Brain microvascular endothelial cell (primary cell): ENCODE measurements at regions not wholly inside any gene's neighbourhood (a gene's known extent, or its start where the extent isn't known, plus 50 kb on each side); places are given as distances from the start of the nearest gene placed in this dataset.

Experiments
- DNase-seq: peaks from one replicate; pipeline ENCODE4 v3.0.0-alpha.2; 2020
- H3K27ac ChIP-seq: fragments of 250-450 bp; sonication (Bioruptor Pico); 2 replicates; pipeline ENCODE4 v1.5.1; 2020; ENCODE audit warnings: mild to moderate bottlenecking, moderate library complexity
- H3K27me3 ChIP-seq: fragments of 250-450 bp; sonication (Bioruptor Pico); replicated peaks from 2 replicates; pipeline ENCODE4 v1.5.1; 2020; ENCODE audit warnings: mild to moderate bottlenecking
- H3K36me3 ChIP-seq: fragments of 250-450 bp; sonication (Bioruptor Pico); replicated peaks from 2 replicates; pipeline ENCODE4 v1.5.1; 2020; ENCODE audit warnings: mild to moderate bottlenecking
- H3K4me3 ChIP-seq: 2 replicates; pipeline ENCODE4 v1.5.1; 2011; ENCODE audit warnings: low read depth, mild to moderate bottlenecking, control low read depth, low read length, moderate library complexity
- in situ Hi-C: cut with HindIII; loops from 2 replicates; pipeline ENCODE4 v1.10.0; 2017; ENCODE audit warnings: low sequenced_read_pairs, low pct_ligation_motif_present
- TF ChIP-seq, protein P1 (sequence below): IDR thresholded peaks from 2 replicates; pipeline ENCODE4 v1.5.1; 2011; ENCODE audit warnings: low read depth, mild to moderate bottlenecking, moderate library complexity, low read length, control low read depth, inconsistent platforms; ENCODE audit errors: missing control alignments

DNA sequence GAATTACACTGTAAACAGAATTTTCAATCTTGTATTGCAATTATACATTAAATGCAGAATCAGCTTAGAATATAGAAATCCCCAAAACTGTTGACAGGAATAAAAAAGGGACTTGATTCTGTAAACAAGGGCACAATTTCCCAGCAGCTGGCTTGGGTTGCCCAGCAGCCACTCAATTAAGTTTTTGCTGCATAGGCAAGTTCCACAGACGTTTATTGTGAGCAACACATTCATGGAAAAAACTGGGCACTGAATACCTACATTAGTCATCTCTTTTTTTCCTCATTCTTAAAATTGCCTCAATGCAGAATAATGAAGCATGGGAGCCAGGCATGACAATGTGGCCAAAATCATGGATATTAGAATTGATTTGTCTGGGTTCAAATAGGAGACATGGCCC, 421.8 kb upstream of the ANO5 start:
- no peaks in the 10 kb centered on the region for H3K36me3 ChIP-seq
- DNase-seq, result no peak
- no peak overlapping the region for H3K27ac ChIP-seq
- H3K4me3 ChIP-seq, result no peak overlapping the region
- in situ Hi-C loops, result no loop called here
- TF ChIP-seq, protein P1, sequence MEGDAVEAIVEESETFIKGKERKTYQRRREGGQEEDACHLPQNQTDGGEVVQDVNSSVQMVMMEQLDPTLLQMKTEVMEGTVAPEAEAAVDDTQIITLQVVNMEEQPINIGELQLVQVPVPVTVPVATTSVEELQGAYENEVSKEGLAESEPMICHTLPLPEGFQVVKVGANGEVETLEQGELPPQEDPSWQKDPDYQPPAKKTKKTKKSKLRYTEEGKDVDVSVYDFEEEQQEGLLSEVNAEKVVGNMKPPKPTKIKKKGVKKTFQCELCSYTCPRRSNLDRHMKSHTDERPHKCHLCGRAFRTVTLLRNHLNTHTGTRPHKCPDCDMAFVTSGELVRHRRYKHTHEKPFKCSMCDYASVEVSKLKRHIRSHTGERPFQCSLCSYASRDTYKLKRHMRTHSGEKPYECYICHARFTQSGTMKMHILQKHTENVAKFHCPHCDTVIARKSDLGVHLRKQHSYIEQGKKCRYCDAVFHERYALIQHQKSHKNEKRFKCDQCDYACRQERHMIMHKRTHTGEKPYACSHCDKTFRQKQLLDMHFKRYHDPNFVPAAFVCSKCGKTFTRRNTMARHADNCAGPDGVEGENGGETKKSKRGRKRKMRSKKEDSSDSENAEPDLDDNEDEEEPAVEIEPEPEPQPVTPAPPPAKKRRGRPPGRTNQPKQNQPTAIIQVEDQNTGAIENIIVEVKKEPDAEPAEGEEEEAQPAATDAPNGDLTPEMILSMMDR, result no peak
- no peaks in the 10 kb centered on the region for H3K27me3 ChIP-seq

DNA sequence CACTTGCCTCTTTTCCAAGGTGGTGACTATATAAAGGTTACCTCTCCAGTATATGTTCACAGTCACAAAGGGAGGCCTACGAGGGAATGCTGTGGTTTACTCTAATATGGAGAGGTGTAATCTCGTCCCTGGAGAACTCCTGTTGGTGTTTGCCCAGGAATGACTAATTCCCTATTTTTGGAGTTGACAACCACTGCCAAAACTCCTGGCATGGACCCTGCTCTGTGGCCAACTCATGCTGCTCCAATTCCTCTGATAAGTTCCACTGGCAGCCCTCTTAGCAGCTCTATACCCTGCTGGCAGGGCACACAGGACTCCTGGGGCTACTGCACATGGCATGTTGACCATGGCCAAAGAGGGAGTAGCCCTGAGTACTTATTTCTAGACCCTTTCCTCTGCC, 418.7 kb upstream of the ANO5 start:
- H3K4me3 ChIP-seq, result no peak overlapping the region
- H3K27me3 ChIP-seq, result no peaks in the 10 kb centered on the region
- TF ChIP-seq, protein P1, result no peak
- H3K27ac ChIP-seq, result no peak overlapping the region
- no peak for DNase-seq
- in situ Hi-C loops, result no loop called here
- no peaks in the 10 kb centered on the region for H3K36me3 ChIP-seq

DNA sequence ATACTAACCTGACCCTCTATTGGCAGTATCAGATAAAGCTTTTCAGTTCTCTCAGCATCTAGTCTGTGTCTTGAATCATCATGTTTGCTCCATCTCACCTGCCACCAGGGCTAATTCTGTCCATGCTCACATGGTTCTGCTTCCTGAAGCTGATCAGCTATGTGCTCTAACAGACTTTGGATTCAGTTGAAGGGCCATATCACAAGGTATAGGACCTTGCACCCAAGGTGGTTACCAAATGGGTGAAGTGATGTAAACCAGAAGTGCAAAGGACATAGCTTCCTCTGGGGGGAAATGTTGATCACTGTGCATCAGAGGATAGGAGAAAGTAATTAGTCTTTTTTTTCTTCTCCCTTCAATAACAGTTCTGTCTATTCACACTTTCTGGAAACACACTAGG, 417.0 kb upstream of the ANO5 start:
- no peak for DNase-seq
- in situ Hi-C loops, result no loop called here
- H3K27ac ChIP-seq, result no peak overlapping the region
- no peaks in the 10 kb centered on the region for H3K36me3 ChIP-seq
- no peak overlapping the region for H3K4me3 ChIP-seq
- H3K27me3 ChIP-seq, result no peaks in the 10 kb centered on the region
- TF ChIP-seq, protein P1, result no peak

DNA sequence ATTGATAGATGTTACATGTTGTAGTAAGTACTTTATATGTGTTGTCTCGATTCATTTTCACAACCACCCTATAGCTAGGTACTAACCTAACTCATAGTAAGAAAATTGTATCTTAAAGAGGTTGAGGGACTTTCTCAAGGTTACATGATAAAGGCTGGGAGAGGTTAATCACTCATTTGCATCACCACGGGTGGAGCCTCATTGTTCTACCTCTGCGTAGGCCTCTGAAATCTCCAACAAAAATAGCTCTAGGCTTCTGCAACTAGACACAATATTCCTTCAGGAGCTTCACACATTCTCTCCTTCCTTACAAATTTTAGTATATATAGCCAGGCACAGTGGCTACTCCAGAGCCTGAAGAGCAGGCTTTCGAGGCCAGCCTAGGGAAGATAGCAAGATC, 408.9 kb upstream of the ANO5 start:
- no peak for DNase-seq
- no peaks in the 10 kb centered on the region for H3K36me3 ChIP-seq
- no peak overlapping the region for H3K4me3 ChIP-seq
- TF ChIP-seq, protein P1, result no peak
- no peak overlapping the region for H3K27ac ChIP-seq
- in situ Hi-C loops, result no loop called here
- H3K27me3 ChIP-seq, result no peaks in the 10 kb centered on the region

DNA sequence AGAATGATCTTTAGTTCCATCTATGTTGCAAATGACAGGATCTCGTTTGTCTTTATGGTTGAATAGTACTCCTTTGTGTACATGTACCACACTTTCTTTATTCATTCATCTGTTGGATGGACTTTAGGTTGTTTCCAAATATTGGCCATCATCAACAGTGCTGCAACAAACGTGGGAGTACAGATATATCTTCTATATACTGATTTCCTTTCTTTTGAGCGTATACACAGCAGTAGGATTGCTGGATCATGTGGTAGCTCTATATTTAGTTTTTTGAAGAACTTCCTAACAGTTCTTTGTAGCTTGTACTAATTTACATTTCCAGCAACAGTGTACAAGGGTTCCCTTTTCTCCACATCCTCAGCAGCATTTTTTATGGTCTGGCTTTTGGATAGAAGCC, 407.5 kb upstream of the ANO5 start:
- H3K36me3 ChIP-seq, result no peaks in the 10 kb centered on the region
- in situ Hi-C loops, result no loop called here
- no peaks in the 10 kb centered on the region for H3K27me3 ChIP-seq
- TF ChIP-seq, protein P1, result no peak
- H3K27ac ChIP-seq, result no peak overlapping the region
- no peak overlapping the region for H3K4me3 ChIP-seq
- no peak for DNase-seq

DNA sequence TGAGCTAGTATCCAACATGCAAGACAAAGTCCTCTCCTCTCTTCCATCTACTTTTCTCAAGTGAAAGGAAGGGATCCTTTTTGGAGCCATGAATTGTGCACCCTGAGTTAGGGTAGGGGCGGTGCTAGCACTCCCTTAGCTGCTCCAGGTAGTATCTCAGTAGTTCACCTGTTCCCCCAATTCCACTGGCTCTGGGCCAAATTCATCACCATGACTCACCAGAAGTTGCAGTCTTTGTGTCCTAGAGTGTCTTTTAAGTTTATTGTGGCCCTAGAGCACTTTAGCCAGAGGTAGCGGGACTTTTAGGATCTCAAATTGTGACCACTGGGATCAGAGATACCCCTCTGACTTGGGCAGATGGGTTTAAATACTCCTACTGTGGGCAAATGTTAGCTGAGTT, 398.6 kb upstream of the ANO5 start:
- TF ChIP-seq, protein P1, result no peak
- in situ Hi-C loops, result no loop called here

More for the DNA sequence above, 398.6 kb upstream of the ANO5 start:
- H3K27me3 ChIP-seq, result no peaks in the 10 kb centered on the region
- no peak overlapping the region for H3K27ac ChIP-seq
- H3K36me3 ChIP-seq, result no peaks in the 10 kb centered on the region
- no peak overlapping the region for H3K4me3 ChIP-seq
- no peak for DNase-seq
